Karpas-422 (cell line): ENCODE measurements at regions not wholly inside any gene's neighbourhood (a gene's known extent, or its start where the extent isn't known, plus 50 kb on each side); places are given as distances from the start of the nearest gene placed in this dataset.
"Not testable (repeated sequence)": the region's sequence is repeated elsewhere in the genome, so short reads cannot be mapped to it uniquely, and the experiment has no call there.

ENCODE experiments used
- DNase-seq: peaks from one replicate; pipeline ENCODE4 v3.0.0-alpha.2; 2015
- H2AFZ ChIP-seq: fragments of 200-600 bp; sonication (generic); 2 replicates; pipeline ENCODE4 v1.6.1; 2014; ENCODE audit warnings: antibody characterized with exemption, low read length, mixed read lengths
- H3K27ac ChIP-seq: fragments of 200-600 bp; sonication (generic); 2 replicates; pipeline ENCODE4 v1.5.1; 2014; ENCODE audit warnings: mild to moderate bottlenecking, low read length, moderate library complexity
- H3K27me3 ChIP-seq: fragments of 200-600 bp; sonication (generic); 2 replicates; pipeline ENCODE4 v1.6.1; 2014; ENCODE audit warnings: low read length, mixed read lengths
- H3K36me3 ChIP-seq: fragments of 200-600 bp; sonication (generic); 2 replicates; pipeline ENCODE4 v1.6.1; 2014; ENCODE audit warnings: low read length, mixed read lengths; ENCODE audit not compliant: insufficient read depth
- H3K4me1 ChIP-seq: fragments of 200-600 bp; sonication (generic); 2 replicates; pipeline ENCODE4 v1.6.1; 2014; ENCODE audit warnings: mild to moderate bottlenecking, low read length, mixed read lengths
- H3K4me2 ChIP-seq: fragments of 200-600 bp; sonication (generic); 2 replicates; pipeline ENCODE4 v1.6.1; 2014; ENCODE audit warnings: low read length, low read depth, mild to moderate bottlenecking; ENCODE audit not compliant: poor library complexity, severe bottlenecking
- H3K4me3 ChIP-seq: fragments of 200-600 bp; sonication (generic); 2 replicates; pipeline ENCODE4 v1.5.1; 2014; ENCODE audit warnings: mild to moderate bottlenecking, antibody characterized with exemption, low read length, mixed read lengths
- H3K79me2 ChIP-seq: fragments of 200-600 bp; sonication (generic); 2 replicates; pipeline ENCODE4 v1.6.1; 2014; ENCODE audit warnings: mild to moderate bottlenecking, low read length, mixed read lengths
- H3K9ac ChIP-seq: fragments of 200-600 bp; sonication (generic); 2 replicates; pipeline ENCODE4 v1.6.0; 2014; ENCODE audit warnings: low read length
- H3K9me2 ChIP-seq: fragments of 200-600 bp; sonication (generic), shearing (Covaris generic); replicated peaks from 2 replicates; pipeline ENCODE4 v1.6.0; 2014; ENCODE audit warnings: mild to moderate bottlenecking, low read length, moderate library complexity; ENCODE audit not compliant: insufficient read depth
- H3K9me3 ChIP-seq: fragments of 300-700, 200-600 bp; sonication (generic); 2 replicates; pipeline ENCODE4 v1.6.1; 2014; ENCODE audit warnings: low read length, mixed read lengths
- H4K20me1 ChIP-seq: fragments of 200-600 bp; sonication (generic); 2 replicates; pipeline ENCODE4 v1.6.1; 2014; ENCODE audit warnings: mild to moderate bottlenecking, antibody characterized with exemption, low read length, low read depth; ENCODE audit not compliant: insufficient read depth

- no peak for DNase-seq
- H3K27me3 ChIP-seq, result no peaks in the 10 kb centered on the region
Measured at GRCh38 chr15:26073430-26074333, 210.6 kb upstream of the ATP10A start.

GRCh38 chr15:26070095-26070532, 207.0 kb upstream of the ATP10A start:
- Histone ChIP-seq H4K20me1 (no peaks in the 10 kb centered on the region), H3K4me2 (no peak overlapping the region), H3K27me3 (no peaks in the 10 kb centered on the region), H3K9me3 (peaks cover 47% of the 10 kb centered on the region), H3K27ac (no peak overlapping the region), H3K9me2 (no peaks in the 10 kb centered on the region), H3K4me3 (no peak overlapping the region), H3K9ac (no peak overlapping the region), H3K36me3 (no peaks in the 10 kb centered on the region), H3K79me2 (no peaks in the 10 kb centered on the region), H2AFZ (no peak overlapping the region), H3K4me1 (no peaks in the 10 kb centered on the region)
- DNase-seq, result no peak

More at GRCh38 chr15:26073430-26074333, 210.6 kb upstream of the ATP10A start:
- Histone ChIP-seq H3K27ac (no peak overlapping the region), H3K4me1 (no peaks in the 10 kb centered on the region), H3K4me2 (no peak overlapping the region), H3K36me3 (no peaks in the 10 kb centered on the region), H4K20me1 (no peaks in the 10 kb centered on the region), H3K9me3 (peaks cover 58% of the 10 kb centered on the region), H3K9me2 (no peaks in the 10 kb centered on the region), H3K79me2 (no peaks in the 10 kb centered on the region), H3K9ac (no peak overlapping the region), H3K4me3 (no peak overlapping the region), H2AFZ (no peak overlapping the region)

GRCh38 chr15:26069231-26069641, 206.1 kb upstream of the ATP10A start:
- no peaks in the 10 kb centered on the region for H3K36me3 ChIP-seq
- no peak overlapping the region for H3K4me2 ChIP-seq
- no peaks in the 10 kb centered on the region for H4K20me1 ChIP-seq
- no peaks in the 10 kb centered on the region for H3K27me3 ChIP-seq
- peaks cover 45% of the 10 kb centered on the region for H3K9me3 ChIP-seq
- H3K4me1 ChIP-seq, result no peaks in the 10 kb centered on the region
- H3K27ac ChIP-seq, result no peak overlapping the region
- no peak overlapping the region for H3K9ac ChIP-seq
- H3K9me2 ChIP-seq, result no peaks in the 10 kb centered on the region
- DNase-seq, result no peak
- no peaks in the 10 kb centered on the region for H3K79me2 ChIP-seq
- H3K4me3 ChIP-seq, result no peak overlapping the region
- H2AFZ ChIP-seq, result no peak overlapping the region

GRCh38 chr15:26066896-26067295, 203.8 kb upstream of the ATP10A start:
- DNase-seq, result no peak
- H4K20me1 ChIP-seq, result no peaks in the 10 kb centered on the region
- no peaks in the 10 kb centered on the region for H3K4me1 ChIP-seq
- no peaks in the 10 kb centered on the region for H3K79me2 ChIP-seq
- H3K27me3 ChIP-seq, result no peaks in the 10 kb centered on the region
- no peak overlapping the region for H3K4me3 ChIP-seq
- H3K36me3 ChIP-seq, result no peaks in the 10 kb centered on the region
- H3K27ac ChIP-seq, result no peak overlapping the region
- no peaks in the 10 kb centered on the region for H3K9me2 ChIP-seq
- no peak overlapping the region for H3K9ac ChIP-seq
- no peak overlapping the region for H3K4me2 ChIP-seq
- H2AFZ ChIP-seq, result no peak overlapping the region
- peaks cover 47% of the 10 kb centered on the region for H3K9me3 ChIP-seq

- Histone ChIP-seq H3K9me3 (peaks cover 38% of the 10 kb centered on the region), H4K20me1 (no peaks in the 10 kb centered on the region), H3K9ac (no peak overlapping the region), H2AFZ (no peak overlapping the region), H3K27me3 (no peaks in the 10 kb centered on the region), H3K36me3 (no peaks in the 10 kb centered on the region), H3K27ac (no peak overlapping the region), H3K4me3 (no peak overlapping the region), H3K4me1 (no peaks in the 10 kb centered on the region), H3K9me2 (no peaks in the 10 kb centered on the region), H3K4me2 (no peak overlapping the region), H3K79me2 (no peaks in the 10 kb centered on the region)
- DNase-seq, result no peak
Measured at GRCh38 chr15:26065723-26066122, 202.6 kb upstream of the ATP10A start.

DNA sequence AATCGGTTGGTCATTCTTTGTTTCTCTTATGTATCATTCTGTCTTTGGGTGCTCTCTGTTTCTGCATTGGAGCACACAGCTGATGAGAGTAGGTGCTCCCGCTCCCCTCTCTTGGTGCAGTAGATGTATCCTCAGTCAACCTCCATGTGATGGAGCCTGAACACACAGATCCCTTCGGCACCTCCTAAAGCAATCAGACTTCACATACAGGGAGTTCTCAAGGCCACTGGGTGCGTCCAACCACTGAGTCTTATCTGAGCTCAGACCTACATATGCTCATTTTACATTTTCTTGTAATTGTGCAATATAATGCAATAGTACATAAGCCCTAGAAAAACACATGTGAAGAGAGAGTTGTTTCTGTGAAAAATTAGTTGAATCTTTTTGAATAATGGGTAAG, 198.1 kb upstream of the ATP10A start:
- Histone ChIP-seq H3K36me3 (no peaks in the 10 kb centered on the region), H3K4me3 (no peak overlapping the region), H3K9me2 (no peaks in the 10 kb centered on the region), H3K4me2 (no peak overlapping the region), H2AFZ (no peak overlapping the region), H3K27me3 (no peaks in the 10 kb centered on the region), H3K27ac (no peak overlapping the region), H3K9me3 (peaks cover 28% of the 10 kb centered on the region), H4K20me1 (no peaks in the 10 kb centered on the region), H3K9ac (no peak overlapping the region), H3K79me2 (no peaks in the 10 kb centered on the region), H3K4me1 (no peaks in the 10 kb centered on the region)
- no peak for DNase-seq

DNA sequence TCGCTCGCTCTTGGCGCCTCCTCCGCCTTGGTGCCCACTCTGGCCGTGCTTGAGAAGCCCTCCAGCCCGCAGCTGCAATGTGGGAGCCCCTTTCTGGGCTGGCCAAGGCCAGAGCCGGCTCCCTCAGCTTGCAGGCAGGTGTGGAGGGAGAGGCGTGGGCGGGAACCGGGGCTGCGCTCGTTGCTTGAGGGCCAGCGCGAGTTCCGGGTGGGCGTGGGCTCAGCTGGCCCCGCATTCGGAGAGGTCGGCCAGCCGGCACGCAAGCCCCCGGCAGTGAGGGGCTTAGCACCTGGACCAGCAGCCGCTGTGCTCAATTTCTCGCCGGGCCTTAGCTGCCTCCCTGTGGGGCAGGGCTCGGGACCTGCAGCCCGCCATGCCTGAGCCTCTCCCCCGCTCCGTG, 193.6 kb upstream of the ATP10A start:
- H2AFZ ChIP-seq, H3K4me1 ChIP-seq, H3K79me2 ChIP-seq, H3K4me2 ChIP-seq, H4K20me1 ChIP-seq, H3K9me2 ChIP-seq, H3K9ac ChIP-seq, DNase-seq, H3K27me3 ChIP-seq, H3K4me3 ChIP-seq, H3K36me3 ChIP-seq, H3K27ac ChIP-seq: not testable (repeated sequence)
- H3K9me3 ChIP-seq, result peaks cover 20% of the 10 kb centered on the region

- no peak overlapping the region for H3K4me3 ChIP-seq
- no peak overlapping the region for H3K27ac ChIP-seq
- no peaks in the 10 kb centered on the region for H4K20me1 ChIP-seq
- peaks cover 21% of the 10 kb centered on the region for H3K9me3 ChIP-seq
- no peak overlapping the region for H3K4me2 ChIP-seq
- no peak overlapping the region for H3K9ac ChIP-seq
- H3K79me2 ChIP-seq, result no peaks in the 10 kb centered on the region
- H3K9me2 ChIP-seq, result no peaks in the 10 kb centered on the region
- no peak overlapping the region for H2AFZ ChIP-seq
- no peaks in the 10 kb centered on the region for H3K27me3 ChIP-seq
- no peaks in the 10 kb centered on the region for H3K4me1 ChIP-seq
- H3K36me3 ChIP-seq, result no peaks in the 10 kb centered on the region
- no peak for DNase-seq
Measured at GRCh38 chr15:26051761-26052675, 188.9 kb upstream of the ATP10A start.
